ENCODE measurements at regions not wholly inside any gene's neighbourhood (a gene's known extent, or its start where the extent isn't known, plus 50 kb on each side); places are given as distances from the start of the nearest gene placed in this dataset.
A peak's percentile ranks its signal among the peaks of the same experiment; 100 is the strongest.

DNA sequence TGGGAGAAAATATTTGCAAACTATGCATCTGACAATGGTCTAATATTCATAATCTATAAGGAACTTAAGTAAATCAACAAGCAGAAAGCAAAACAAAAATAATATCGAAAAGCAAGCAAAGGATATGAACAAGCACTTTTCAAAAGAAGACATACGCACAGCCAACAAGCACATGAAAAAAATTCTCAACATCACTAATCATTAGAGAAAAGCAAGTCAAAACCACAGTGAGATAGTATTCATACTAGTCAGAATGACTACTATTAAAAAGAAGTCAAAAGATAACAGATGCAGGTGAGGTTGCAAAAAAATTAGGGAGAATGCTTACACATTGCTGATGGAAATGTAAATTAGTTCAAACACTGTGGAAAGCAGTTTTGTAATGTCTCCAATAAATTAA lies 410.2 kb downstream of the MMUT start:
- H3K4me3 ChIP-seq (replicated peaks; ENCODE audit: low read depth, low read length): no peak overlapping the region
- TF ChIP-seq, protein P1, sequence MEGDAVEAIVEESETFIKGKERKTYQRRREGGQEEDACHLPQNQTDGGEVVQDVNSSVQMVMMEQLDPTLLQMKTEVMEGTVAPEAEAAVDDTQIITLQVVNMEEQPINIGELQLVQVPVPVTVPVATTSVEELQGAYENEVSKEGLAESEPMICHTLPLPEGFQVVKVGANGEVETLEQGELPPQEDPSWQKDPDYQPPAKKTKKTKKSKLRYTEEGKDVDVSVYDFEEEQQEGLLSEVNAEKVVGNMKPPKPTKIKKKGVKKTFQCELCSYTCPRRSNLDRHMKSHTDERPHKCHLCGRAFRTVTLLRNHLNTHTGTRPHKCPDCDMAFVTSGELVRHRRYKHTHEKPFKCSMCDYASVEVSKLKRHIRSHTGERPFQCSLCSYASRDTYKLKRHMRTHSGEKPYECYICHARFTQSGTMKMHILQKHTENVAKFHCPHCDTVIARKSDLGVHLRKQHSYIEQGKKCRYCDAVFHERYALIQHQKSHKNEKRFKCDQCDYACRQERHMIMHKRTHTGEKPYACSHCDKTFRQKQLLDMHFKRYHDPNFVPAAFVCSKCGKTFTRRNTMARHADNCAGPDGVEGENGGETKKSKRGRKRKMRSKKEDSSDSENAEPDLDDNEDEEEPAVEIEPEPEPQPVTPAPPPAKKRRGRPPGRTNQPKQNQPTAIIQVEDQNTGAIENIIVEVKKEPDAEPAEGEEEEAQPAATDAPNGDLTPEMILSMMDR (IDR thresholded peaks at IDR 0.05; ENCODE audit: low read length, missing control alignments): no peak
- DNase-seq (ENCODE audit: low read depth): peak; percentile 15

DNA sequence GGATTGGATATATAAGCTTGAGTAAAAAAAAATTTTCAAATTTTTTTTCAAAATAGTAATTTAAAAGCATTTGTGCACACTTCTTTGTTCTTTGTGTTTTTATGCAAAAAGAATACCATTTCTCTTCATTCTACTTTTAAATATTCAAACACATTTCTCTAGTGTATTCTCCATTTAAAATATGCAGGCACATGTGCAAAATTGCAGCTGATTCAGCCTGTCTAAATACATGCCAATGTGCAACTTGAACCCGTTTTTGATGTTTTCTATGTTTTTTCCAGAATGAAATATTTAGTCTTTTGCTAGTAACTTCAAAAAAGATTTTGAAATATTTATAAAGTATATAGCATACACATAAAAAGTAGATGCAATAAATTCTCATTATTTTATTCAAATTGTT lies 411.8 kb downstream of the MMUT start:
- TF ChIP-seq, protein P1 (IDR thresholded peaks at IDR 0.05; ENCODE audit: low read length, missing control alignments): no peak
- H3K4me3 ChIP-seq (replicated peaks; ENCODE audit: low read depth, low read length): no peak overlapping the region
- no peak for DNase-seq (ENCODE audit: low read depth)

DNA sequence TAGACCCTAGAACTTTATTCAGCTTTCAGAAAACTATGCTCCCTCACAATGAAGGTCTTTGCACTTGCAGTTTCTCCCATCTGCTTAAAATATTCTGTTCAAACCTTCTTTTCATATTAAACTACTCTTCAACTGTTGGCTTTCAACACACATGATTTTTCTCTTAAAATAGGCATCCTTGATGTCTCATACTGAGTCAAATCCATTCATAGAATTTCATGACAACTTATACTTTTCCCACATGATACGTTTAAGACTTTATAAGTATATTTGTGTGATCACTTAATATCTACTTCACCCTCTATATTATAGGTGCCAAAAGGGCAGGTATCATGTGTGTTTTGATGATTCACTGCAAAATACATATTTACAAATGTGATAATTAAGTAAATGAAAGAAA lies 412.5 kb downstream of the MMUT start:
- H3K4me3 ChIP-seq (replicated peaks; ENCODE audit: low read depth, low read length): no peak overlapping the region
- TF ChIP-seq, protein P1 (IDR thresholded peaks at IDR 0.05; ENCODE audit: low read length, missing control alignments): no peak
- no peak for DNase-seq (ENCODE audit: low read depth)

DNA sequence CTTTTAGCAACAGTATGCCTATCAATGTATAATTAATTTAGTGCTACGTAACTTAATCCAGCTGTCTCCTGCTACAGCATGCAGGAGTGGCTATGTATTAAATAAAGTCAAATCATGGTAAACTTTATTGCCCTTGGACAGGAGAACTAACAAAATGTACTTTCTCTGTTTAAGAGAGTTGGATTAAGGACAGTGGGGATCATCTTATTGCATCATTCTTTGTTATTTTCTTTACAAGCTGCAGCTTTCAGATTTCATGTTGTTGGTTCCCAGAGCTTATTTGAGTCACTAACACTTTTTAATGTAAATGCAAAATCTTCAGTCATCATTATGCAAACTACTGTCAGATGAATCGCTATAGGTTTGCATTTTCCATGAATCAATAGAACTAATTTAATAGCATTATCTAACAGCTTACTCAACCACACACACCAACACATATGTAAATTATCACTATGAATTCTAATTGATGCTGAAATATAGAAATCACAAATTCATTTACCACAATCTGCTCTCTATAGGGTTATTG lies 424.7 kb downstream of the MMUT start:
- TF ChIP-seq, protein P1 (IDR thresholded peaks at IDR 0.05; ENCODE audit: low read length, missing control alignments): no peak
- H3K4me3 ChIP-seq (replicated peaks; ENCODE audit: low read depth, low read length): no peak overlapping the region
- no peak for DNase-seq (ENCODE audit: low read depth)

DNA sequence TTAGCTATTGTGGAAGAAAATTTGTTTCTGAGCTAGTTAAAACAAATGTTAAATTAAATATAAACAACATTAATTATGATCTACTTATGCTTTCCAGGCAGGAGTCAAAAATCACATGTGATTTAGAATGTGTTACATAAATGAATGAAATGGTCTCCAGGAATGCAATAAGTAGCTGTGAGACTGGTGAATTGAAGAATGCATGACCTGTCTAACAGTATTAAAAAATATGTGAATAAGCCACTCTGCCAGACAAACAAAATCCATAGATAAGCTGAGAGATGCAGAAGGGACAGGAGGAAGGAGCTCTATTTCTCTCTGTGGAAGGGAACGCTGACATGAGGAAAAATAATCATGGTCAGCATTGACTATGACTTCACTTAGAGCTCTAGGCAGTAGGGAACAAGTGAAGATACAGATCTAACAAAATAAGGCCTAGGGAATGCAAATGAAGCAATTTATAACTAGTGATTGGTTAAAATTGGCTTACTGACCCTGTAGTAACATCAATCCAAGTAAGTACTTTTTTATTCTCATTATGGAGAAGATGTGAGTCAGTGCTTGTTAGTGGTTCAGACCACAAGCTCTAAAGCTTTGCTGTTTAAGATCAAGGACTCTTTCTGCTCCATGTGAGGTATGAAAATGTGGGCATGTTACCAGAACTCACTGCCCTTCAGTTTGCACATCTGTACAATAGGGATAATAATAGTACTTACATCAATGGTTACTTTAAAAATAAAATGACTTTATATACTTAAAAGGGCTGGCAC lies 432.6 kb downstream of the MMUT start:
- TF ChIP-seq, protein P1 (IDR thresholded peaks at IDR 0.05; ENCODE audit: low read length, missing control alignments): no peak
- H3K4me3 ChIP-seq (replicated peaks; ENCODE audit: low read depth, low read length): no peak overlapping the region
- DNase-seq (ENCODE audit: low read depth): no peak

DNA sequence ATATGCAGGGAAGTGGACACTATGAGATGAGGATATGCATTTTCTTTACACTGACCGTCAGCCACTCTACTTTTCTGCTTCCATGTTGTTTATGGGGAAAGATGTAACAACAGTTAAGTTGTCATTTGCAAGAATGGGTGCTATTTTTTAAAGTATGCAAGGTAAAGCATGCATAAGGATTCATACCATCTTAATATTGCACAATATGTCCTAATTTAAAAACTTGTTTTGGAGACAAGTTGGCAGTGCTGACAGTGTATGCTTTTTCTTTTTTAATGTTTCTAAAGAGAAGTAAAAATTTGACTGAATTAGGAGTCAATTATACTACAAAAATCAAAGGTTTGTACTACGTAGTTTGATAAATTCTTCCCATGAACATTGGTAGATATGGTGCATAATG lies 435.4 kb downstream of the MMUT start:
- TF ChIP-seq, protein P1 (IDR thresholded peaks at IDR 0.05; ENCODE audit: low read length, missing control alignments): no peak
- no peak for DNase-seq (ENCODE audit: low read depth)
- no peak overlapping the region for H3K4me3 ChIP-seq (replicated peaks; ENCODE audit: low read depth, low read length)
